Stimulated activated CD4-positive, alpha-beta T cell treated with anti-CD3 and anti-CD28 coated beads, Interleukin-15, amount 100 ng/mL, for 24 hours (primary cell): ENCODE measurements at regions not wholly inside any gene's neighbourhood (a gene's known extent, or its start where the extent isn't known, plus 50 kb on each side); places are given as distances from the start of the nearest gene placed in this dataset.

Source experiments
- DNase-seq: peaks from one replicate; pipeline ENCODE4 v3.0.0-alpha.2; 2020

DNA sequence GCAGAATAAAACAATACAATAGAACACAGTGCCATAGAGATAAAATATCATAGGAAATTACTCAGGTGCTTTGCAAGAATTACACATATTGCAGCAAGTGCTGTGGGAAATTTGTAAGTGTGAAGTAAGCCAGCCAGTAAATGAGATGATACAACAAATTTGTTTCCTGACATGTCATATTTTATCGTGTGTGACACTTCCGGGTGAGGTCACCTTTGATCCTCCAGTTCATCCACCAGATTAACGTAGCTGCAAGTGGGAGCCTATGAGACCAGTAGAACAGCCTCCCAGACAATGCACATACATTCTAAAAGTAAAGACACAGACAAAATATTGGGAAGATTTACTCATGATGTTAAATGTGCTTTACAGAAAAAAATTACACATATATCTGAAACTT lies 72.2 kb downstream of the PRDM9 start:
- DNase-seq, result no peak

DNA sequence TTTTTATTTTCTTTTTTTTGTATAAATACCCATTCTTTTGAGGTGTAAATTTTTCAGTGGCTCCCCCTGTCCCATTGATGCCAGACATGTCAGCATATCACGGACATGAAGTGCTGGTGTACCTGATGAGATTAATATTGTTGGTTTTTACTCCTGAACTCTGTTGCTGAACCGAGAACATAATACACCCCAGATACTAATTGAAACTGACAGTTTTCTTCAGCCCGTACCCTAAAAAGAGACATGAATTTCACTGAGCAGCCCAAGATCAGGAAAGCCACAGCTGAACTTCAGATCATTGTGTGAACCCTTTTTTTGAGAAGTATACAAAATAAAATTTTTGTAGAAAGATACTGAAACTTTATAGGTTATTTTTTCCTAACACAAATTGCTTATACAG lies 75.7 kb downstream of the PRDM9 start:
- no peak for DNase-seq

DNA sequence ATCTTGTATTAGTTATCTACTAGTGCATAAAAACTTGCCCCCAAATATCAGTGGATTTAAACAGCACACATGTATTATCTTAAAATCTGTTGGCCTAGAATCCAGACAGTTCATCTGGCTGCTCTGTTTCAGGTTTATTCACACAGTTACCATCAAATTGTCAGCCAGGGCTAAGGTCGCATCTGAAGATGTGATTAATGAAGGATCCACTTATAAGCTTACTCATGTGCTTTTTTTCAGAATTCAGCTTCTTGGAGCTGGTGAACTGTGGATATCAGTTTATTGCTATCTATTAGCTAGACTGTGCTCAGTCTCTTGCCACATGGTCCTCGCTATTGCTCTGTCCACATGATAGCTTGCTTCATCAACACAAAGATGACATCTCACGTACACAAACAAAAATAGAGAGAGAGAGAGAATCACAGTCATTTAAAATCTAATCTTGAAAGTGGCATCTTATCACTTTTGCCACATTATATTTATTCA lies 81.5 kb downstream of the PRDM9 start:
- no peak for DNase-seq

DNA sequence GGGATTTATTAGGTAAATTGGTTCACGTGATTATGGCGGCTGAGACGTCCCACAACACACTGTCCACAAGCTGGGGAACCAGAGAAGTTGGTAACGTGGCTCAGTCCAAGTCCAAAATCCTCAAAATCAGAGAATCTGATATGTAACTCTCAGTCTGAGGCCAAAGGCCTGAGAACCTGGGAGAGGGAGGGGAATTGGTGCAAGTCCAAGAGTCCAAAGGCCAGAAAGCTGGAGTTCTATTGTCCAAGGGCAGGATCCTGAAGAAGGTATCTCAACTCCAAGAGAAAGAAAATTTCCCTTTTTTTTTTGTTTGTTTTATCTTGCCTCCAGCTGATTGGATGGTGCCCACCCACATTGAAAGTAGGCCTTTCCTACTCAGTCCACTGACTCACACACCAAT lies 83.8 kb downstream of the PRDM9 start:
- DNase-seq, result no peak

DNA sequence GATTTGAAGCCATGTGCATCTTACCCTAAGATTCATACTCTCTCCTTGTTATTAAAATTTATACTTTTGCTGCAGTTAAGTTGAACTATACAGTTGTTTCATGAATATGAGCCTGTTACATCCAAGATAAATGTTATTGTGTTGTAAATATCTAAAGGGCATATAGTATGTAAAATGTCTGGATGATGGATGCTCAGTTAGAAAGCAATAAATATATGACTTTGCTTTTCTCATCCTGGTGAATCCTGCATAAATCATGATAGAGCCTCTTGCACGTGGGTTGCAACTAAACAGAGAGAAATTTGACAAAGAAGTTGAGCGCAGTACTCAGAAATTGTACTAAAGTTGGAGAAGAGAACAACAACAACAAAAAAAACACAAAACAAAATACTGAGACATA lies 99.5 kb downstream of the PRDM9 start:
- no peak for DNase-seq

DNA sequence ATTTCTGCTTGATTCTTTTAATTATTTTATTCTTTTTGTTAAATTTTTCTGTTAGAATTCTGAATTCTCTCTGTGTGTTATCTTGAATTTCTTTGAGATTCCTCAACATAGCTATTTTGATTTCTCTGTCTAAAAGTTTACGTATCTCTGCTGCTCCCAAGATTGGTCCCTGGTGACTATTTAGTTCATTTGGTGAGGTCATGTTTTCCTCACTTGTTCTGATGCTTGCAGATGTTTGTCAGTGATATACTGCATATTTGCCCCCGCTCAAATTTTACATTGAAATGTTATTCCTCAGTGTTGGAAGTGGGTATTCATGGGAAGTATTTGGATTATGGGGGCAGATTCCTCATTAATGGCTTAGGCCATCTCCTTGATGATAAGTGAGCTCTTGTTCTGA lies 105.3 kb downstream of the PRDM9 start:
- no peak for DNase-seq

DNA sequence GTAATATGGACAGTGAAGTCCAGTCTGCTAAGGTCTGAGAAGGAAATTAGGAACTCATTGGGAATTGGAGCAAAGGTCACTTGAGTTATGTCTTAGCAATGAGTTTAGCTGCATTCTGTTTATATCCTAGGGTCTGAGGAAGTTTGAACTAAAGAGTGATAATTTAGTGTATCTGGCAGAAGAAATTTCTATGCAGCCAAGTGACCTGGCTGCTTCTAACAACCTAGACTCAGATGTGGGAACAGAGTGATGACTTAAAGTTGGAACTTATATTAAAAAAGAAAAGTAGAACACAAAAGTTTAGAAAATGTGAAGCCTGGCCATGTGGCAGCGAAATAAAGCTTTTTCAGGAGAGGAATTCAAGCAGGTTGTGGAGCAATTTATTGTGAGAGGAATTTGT lies 106.2 kb downstream of the PRDM9 start:
- no peak for DNase-seq

DNA sequence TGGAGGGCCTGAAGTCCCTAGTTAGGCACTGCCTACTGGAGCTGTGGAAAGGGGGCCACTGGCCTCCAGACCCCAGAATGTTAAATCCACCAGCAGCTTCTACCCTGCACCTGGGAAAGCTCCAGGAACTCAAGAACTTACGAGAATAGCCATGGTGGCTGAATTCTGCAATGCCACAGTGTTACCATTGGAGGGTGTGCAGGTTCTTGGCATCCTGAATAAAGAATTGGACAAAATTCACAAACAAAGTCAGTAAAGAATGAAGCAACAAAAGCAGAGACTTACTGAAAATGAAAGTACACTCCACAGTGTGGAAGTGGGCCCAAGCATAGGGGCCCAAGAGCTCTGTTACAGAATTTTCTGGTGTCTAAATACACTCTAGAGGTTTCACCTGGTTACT lies 107.0 kb downstream of the PRDM9 start:
- no peak for DNase-seq

DNA sequence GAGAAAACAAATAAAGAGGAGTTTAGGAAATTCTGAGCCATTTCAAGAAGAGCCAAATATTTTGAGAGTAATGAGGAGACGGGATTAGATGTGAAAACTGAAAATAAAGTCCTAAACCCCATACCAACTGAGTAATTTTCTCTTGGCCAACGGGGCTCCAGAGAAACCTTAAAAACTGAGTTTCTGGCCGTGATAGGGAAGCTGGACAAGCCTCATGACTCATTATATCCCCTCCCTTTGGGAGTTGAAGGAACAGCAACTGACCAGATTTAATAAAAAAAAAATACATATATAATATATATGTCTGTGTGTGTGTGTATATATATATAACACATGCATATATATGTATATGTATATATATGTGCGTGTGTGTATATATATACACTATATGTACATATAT lies 119.6 kb downstream of the PRDM9 start:
- no peak for DNase-seq

DNA sequence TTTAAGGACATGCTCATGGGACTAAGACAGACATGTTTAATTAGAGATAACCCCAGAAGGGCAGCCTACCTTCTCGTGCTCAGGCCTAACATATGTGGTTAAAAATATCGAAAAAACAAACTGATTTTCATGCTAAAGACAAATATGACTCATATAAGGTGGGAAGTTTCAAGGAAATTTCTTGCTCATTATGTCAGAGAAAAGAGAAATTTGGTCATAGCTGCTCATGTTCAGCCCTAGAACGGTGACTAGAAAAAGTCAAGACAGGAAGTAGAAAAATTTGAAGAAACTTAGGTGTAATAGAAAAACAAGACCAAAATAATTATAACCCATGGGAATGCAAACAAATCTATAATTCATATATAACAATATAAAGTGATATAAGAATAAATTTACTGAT lies 120.6 kb downstream of the PRDM9 start:
- no peak for DNase-seq

DNA sequence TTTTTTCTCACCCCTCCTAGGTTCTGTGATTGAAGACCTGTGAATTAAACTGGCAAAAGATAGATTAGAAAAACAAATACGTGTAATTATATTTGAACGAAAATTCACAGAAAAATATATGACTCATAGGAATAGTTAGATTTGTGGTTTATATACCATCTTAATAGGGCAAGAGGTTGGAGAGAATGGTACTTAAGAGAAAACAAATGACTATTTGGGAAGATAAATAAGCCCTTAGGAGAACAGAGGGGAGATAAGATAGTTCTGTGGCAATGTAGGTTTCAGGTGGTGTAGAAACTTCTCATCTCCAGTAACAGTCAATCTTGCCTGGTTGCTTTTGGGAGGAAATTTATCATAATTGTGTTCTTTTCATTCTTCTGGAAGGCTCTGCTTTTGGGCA lies 122.0 kb downstream of the PRDM9 start:
- DNase-seq, result no peak

DNA sequence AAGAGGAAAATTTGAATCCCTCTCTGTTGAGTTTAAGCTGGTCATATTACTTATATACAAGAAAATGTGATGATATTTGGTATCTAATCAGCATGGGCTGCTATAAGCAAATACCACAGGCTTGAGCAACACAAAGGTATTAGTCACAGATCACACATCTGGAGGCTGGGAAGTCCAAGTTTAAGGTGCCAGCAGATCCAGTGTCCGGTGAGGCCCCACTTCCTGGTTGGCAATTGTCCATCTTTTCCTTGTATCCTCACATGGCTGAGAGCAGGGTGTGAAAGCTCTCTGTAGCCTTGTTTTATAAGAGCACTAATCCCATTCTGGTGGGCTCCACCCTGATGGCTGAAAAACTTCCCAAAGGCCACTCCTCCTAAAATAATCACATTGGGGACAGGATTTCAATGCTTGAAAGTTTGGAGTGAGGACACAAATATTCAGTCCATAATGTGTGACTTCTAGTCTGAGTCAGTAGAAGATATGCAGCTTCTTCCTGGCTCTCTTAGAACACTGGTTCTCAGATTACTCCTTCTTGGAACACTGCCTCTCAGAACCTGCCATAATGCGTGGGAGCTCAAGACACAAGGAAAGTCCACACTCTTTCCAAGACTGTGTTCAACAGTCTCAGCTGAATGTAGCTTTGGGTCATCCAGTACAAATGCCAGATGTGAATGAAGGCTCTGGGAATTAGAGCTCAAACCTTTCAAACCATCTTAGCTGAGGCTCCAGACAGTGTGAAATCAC lies 124.1 kb downstream of the PRDM9 start:
- DNase-seq, result no peak

DNA sequence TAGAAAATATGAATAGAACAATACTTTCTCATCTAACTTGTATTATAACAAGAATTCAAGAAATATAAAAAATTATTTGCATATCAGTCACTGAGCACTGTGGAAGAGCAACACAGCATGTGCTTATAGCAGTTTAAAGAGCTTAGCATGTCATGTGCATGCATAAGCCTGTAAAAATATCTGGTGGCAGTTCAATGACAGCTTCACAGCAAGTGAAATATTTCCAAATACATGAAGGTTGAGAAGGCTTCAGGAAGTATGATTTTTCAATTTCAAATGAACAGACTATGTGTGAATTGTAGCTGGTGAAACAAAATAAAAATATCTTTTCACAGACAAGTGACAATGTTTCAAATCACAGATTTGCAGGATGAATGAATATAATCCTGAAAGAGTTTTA lies 128.5 kb downstream of the PRDM9 start:
- DNase-seq, result no peak

DNA sequence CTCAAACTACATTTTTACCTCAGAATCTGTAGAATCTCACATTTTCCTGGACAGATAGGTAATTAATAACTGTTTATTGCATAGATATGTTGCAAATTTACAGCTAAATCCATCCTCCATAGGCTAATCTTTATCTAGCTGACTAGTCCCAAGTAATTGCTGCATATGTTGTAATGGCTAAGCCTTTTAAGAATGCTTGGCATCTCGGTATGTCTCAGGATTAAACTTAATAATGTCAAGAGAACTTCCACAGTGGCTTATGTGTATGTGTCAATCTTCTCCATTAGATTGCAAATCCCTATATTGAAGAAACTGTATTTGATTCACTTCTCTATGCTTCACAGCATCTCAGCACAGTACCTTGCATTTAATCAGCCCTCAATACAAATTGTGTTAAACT lies 131.9 kb downstream of the PRDM9 start:
- DNase-seq, result no peak

DNA sequence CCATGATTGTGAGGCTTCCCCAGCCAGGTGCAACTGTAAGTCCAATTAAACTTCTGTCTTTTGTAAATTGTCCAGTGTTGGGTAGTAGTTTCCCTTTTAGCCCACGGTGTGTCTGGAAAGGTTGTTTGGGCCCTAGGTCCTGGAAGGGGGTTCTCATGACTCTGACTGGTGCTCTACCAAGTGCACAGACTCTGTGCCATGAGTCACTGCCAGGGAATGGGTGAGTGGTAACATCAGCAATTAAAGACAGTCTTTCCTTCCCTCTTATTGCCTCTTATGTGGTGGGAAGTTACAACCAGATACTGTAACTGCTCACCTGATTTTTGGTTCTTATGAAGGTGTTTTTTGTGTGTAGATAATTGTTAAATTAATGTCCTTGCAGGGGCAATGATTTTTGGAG lies 141.2 kb downstream of the PRDM9 start:
- DNase-seq, result no peak

DNA sequence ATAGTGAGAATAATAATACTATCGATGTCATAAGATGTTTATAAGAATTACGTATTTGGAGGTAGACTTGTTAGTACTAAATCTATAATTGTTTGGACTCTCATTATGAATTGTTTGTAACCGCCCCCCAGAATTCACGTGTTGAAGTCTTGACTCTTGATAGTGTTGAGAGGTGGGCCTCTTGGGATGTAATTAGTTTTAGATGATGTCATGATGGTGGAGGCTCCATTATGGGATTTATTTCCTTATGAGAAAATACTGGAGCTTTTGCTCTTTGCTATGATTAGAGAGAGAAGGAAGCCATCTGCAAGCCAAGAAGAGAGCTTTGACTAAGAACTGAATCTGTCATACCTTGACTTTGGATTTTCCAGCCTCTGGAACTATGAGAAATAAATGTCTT lies 142.2 kb downstream of the PRDM9 start:
- no peak for DNase-seq

DNA sequence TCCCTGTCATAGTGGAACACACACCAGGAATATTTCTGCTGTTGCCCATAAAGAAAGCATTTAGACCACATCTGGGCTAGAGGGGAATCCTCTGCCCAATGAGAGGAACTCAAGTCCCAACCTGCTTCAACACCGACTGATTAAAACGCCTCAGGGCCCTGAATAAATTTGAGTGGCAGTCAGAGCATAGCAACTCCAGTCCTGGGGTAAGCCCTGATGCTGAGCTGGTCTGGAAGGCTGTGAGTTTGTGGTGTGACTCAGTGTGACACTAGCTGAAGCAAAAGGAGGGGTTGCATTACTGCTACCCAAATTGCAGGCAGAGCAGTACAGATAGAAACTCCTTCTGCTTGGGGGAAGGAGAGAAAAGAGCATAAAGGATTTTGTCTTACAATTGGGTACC lies 148.3 kb downstream of the PRDM9 start:
- DNase-seq, result no peak

DNA sequence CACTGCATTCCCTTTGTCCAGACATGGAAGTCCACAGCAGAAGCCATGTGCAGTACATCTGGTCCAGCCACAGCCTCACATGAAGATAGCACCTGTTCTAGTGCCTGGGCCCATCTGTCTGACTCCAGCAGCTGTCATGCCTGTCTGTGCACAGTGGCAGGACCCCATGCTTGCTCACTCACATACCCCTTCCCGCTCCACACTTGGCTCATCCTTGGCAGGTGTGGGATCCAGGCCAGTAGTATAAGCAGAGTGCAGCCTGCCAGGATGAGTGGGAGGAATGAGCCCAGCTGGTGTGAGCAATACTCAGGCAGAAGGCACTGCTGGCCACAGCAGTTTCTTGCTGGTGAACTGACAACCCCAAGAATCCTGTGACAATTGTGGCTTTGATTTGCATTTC lies 168.0 kb downstream of the PRDM9 start:
- no peak for DNase-seq

DNA sequence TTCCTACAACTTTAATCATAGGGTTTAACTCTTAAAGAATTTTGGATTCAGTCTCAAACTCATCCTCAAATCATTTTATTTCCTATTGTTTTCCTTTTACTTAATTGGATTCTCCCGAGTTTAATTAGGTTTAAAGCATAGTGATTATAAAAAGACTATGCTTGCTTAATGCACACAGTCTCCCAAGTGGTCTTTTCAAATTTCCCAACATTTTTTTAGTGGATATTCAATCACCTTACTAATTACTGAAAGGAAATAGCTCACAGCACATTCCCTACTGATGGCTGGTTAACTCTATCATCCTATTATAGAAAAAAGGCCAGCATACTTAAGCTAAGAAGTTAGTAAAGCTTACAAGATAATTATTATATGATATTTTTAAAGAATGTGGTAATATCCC lies 170.6 kb downstream of the PRDM9 start:
- no peak for DNase-seq

DNA sequence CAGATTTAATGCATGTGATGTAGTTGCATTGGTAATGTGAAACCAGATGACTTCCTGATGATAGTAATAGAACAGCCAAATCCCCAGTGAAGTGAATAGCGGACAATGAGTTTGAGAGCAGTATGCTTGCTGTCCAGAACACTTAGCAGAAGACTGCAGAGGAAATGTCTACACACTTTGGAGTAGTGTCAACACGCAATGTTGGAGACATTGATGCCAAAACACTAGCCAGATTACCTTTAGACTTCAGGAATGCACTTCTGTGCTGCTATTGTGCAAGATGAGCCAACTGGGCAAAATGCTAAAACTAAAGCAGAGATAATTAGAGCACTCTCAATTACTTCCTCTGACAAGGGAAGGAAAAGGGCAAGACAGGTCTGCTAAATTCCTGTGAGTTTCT lies 176.7 kb downstream of the PRDM9 start:
- no peak for DNase-seq

DNA sequence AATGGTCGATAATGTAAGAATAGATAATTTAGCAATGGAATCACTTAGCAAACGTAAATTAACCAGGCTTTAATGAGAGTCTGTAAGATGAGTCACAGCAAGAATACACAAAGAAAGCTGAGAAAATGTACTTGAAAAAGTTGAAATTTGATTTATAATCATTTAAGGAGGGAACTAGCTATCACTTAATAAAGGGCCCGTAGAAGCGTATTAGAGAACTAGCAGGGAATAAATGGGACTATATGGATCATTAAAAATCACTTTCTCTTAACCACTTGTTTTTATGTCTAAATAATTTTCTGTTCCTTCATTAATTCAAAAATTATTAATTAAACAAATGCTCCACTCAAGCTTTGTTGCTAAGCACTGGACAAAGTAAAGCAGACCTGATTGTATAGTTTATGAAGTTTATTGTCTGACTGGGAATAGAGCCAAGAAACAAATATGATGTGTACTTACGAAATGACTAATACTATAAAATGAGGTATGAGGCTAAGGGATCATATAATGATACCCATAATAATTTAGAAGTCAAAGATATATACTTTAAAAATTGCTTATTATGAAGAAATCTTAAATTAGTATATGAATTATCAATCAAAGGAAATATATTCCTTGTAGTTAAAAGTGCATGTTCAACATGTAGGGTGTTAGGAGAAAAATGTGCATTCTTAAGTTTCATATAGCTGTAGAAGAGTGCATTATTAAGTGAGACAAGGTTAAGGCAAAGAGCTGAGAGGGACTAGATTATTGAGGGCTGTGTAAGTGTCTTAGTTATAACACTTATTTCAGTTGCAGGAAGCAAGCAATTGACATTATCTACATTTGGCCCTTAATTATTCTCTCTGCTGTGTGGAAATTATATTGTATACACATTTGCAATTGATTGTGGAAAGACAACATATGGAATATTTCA lies 196.8 kb downstream of the PRDM9 start:
- DNase-seq, result no peak

DNA sequence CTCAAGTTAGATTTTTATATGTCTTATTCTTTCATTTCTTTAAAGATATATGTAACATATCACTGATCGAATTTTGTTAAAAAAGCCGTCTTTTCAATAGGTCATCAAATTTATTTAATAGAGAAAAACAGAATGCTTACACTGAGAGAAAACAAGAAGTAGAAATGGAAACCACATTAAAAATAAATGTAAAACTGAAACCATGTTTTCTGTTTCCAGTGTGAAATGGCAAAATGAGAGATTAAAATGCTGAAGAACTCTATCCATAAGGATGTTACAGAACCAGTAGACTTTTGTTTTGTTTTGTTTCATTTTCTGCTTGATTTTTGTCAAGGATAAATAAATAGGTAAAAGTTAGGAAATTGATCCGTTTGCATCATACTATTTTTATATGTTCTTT lies 210.1 kb downstream of the PRDM9 start:
- DNase-seq, result no peak

DNA sequence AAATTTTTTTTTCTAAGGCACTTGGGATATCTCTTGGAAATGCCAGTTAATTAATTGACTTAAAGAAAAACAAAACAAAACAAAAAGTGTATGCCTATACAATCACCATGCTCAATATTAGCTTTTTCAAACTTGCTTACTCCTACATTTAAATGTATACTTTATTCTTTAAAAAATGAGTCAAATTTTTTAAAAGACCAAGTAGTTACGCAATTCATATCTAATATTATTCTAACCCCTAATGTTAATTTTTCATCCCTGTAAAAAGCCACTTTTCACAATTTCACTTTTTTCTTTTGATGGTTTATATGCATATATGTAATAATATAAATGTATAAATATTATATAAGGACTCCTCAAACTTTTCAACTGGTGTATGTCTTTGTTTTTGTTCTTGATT lies 211.2 kb downstream of the PRDM9 start:
- DNase-seq, result no peak

DNA sequence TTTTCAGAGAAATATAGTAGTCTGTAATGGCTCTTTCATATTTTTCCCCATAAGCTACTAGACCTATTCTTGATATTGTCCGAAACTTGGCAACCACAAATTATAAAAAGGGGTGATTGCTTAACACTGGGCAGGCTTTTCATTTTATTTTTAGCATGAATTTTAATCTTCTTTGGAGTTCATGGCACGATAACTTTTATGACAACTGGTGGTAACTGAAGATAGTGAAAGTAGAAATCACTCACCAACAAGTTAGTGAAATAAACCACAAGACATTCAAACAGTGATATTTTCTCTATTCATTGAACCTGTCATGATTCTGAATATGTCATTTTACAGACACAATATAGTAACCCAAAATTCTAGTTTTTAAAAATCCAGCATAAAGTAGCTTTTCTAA lies 213.9 kb downstream of the PRDM9 start:
- no peak for DNase-seq
